H9 (cell line): ENCODE measurements at regions not wholly inside any gene's neighbourhood (a gene's known extent, or its start where the extent isn't known, plus 50 kb on each side); places are given as distances from the start of the nearest gene placed in this dataset.

Source experiments
- DNase-seq: peaks from one replicate; pipeline ENCODE4 v3.0.0-alpha.2; 2017
- H2AFZ ChIP-seq: one replicate; pipeline ENCODE4 v1.6.1; 2013; ENCODE audit warnings: mild to moderate bottlenecking, low read length, control low read depth, moderate library complexity
- H2AK5ac ChIP-seq: 2 replicates; pipeline ENCODE4 v1.6.1; 2013; ENCODE audit warnings: low read length, control low read depth, mixed read lengths; ENCODE audit not compliant: insufficient read length
- H2BK120ac ChIP-seq: one replicate; pipeline ENCODE4 v1.6.1; 2013; ENCODE audit warnings: low read depth, mild to moderate bottlenecking, low read length, control low read depth, inconsistent platforms; ENCODE audit not compliant: poor library complexity, severe bottlenecking
- H2BK12ac ChIP-seq: 2 replicates; pipeline ENCODE4 v1.6.1; 2013; ENCODE audit warnings: low read length, control low read depth, mixed read lengths, low read depth; ENCODE audit not compliant: insufficient read length
- H2BK15ac ChIP-seq: 2 replicates; pipeline ENCODE4 v1.6.1; 2013; ENCODE audit warnings: low read depth, low read length, control low read depth
- H2BK20ac ChIP-seq: one replicate; pipeline ENCODE4 v1.6.1; 2013; ENCODE audit warnings: low read depth, mild to moderate bottlenecking, low read length, control low read depth, inconsistent platforms; ENCODE audit not compliant: poor library complexity, severe bottlenecking
- H2BK5ac ChIP-seq: 2 replicates; pipeline ENCODE4 v1.6.1; 2013; ENCODE audit warnings: low read length, control low read depth, mixed read lengths; ENCODE audit not compliant: insufficient read length
- H3K14ac ChIP-seq: 2 replicates; pipeline ENCODE4 v1.6.1; 2013; ENCODE audit warnings: low read length, control low read depth; ENCODE audit not compliant: insufficient read depth
- H3K18ac ChIP-seq: 2 replicates; pipeline ENCODE4 v1.6.1; 2013; ENCODE audit warnings: low read depth, mild to moderate bottlenecking, mixed read lengths, low read length, control low read depth; ENCODE audit not compliant: insufficient read length
- H3K23ac ChIP-seq: 2 replicates; pipeline ENCODE4 v1.6.1; 2013; ENCODE audit warnings: low read length, control low read depth, mixed read lengths, low read depth; ENCODE audit not compliant: insufficient read length
- H3K23me2 ChIP-seq: 2 replicates; pipeline ENCODE4 v1.6.1; 2013; ENCODE audit warnings: low read depth, mild to moderate bottlenecking, mixed read lengths, low read length, control low read depth; ENCODE audit not compliant: insufficient read length, poor library complexity, severe bottlenecking
- H3K27ac ChIP-seq: 2 replicates; pipeline ENCODE4 v1.5.1; 2013; ENCODE audit warnings: low read length, control low read depth, mixed read lengths, low read depth; ENCODE audit not compliant: insufficient read length
- H3K27me3 ChIP-seq: 2 replicates; pipeline ENCODE4 v1.6.1; 2013; ENCODE audit warnings: low read length, control low read depth, inconsistent platforms; ENCODE audit not compliant: insufficient read depth
- H3K4ac ChIP-seq: 2 replicates; pipeline ENCODE4 v1.6.1; 2013; ENCODE audit warnings: low read depth, mild to moderate bottlenecking, control low read depth, inconsistent platforms, low read length, moderate library complexity
- H3K4me1 ChIP-seq: 2 replicates; pipeline ENCODE4 v1.6.1; 2013; ENCODE audit warnings: low read length, control low read depth, inconsistent platforms; ENCODE audit not compliant: insufficient read depth
- H3K4me2 ChIP-seq: 2 replicates; pipeline ENCODE4 v1.6.1; 2013; ENCODE audit warnings: low read length, control low read depth, mixed read lengths; ENCODE audit not compliant: insufficient read length, insufficient read depth
- H3K56ac ChIP-seq: 2 replicates; pipeline ENCODE4 v1.6.1; 2013; ENCODE audit warnings: low read depth, mild to moderate bottlenecking, mixed read lengths, low read length, control low read depth; ENCODE audit not compliant: insufficient read length
- H3K79me1 ChIP-seq: 2 replicates; pipeline ENCODE4 v1.6.1; 2013; ENCODE audit warnings: low read depth, mild to moderate bottlenecking, moderate library complexity, low read length, control low read depth, inconsistent platforms; ENCODE audit not compliant: insufficient read depth, poor library complexity, severe bottlenecking
- H3K79me2 ChIP-seq: 2 replicates; pipeline ENCODE4 v1.6.1; 2013; ENCODE audit warnings: low read length, control low read depth, inconsistent platforms; ENCODE audit not compliant: insufficient read depth
- H3K9ac ChIP-seq: 2 replicates; pipeline ENCODE4 v1.6.1; 2013; ENCODE audit warnings: low read length, control low read depth, mixed read lengths; ENCODE audit not compliant: insufficient read length; ENCODE audit errors: extremely low read depth
- H3K9me3 ChIP-seq: one replicate; pipeline ENCODE4 v1.6.1; 2013; ENCODE audit warnings: low read depth, low read length, inconsistent platforms; ENCODE audit not compliant: control insufficient read depth
- H3T11ph ChIP-seq: one replicate; pipeline ENCODE4 v1.6.1; 2013; ENCODE audit warnings: mild to moderate bottlenecking, low read length, control low read depth, inconsistent platforms
- H4K20me1 ChIP-seq: one replicate; pipeline ENCODE4 v1.6.1; 2013; ENCODE audit not compliant: control insufficient read depth, insufficient read length, insufficient read depth
- H4K5ac ChIP-seq: 2 replicates; pipeline ENCODE4 v1.6.1; 2013; ENCODE audit warnings: low read depth, mild to moderate bottlenecking, mixed read lengths, low read length, control low read depth; ENCODE audit not compliant: insufficient read length
- H4K8ac ChIP-seq: replicated peaks from 2 replicates; pipeline ENCODE4 v1.6.1; 2013; ENCODE audit warnings: low read length, control low read depth, mixed read lengths, low read depth; ENCODE audit not compliant: insufficient read length
- H4K91ac ChIP-seq: 2 replicates; pipeline ENCODE4 v1.6.1; 2013; ENCODE audit warnings: low read depth, mild to moderate bottlenecking, moderate library complexity, mixed read lengths, low read length, control low read depth; ENCODE audit not compliant: insufficient read length
- H3K27ac Mint-ChIP-seq, 3 experiments: 2 replicates in 2 of 3; 3 replicates in 1 of 3; pipeline ENCODE4 v1.8.0; 2020 to 2021; ENCODE audit warnings: mixed read lengths in 3 of 3, mild to moderate bottlenecking in 1 of 3, moderate library complexity in 1 of 3
- H3K27me3 Mint-ChIP-seq: 2 replicates; pipeline ENCODE4 v1.8.0; 2021; ENCODE audit warnings: low read depth, mild to moderate bottlenecking, moderate library complexity, mixed read lengths
- H3K36me3 Mint-ChIP-seq, 3 experiments: 2 replicates in 2 of 3; 3 replicates in 1 of 3; pipeline ENCODE4 v1.8.0; 2020 to 2021; ENCODE audit warnings: low read depth in 3 of 3, mixed read lengths in 3 of 3; ENCODE audit not compliant: insufficient read depth in 1 of 3
- H3K4me1 Mint-ChIP-seq, 2 experiments: 2 replicates each; pipeline ENCODE4 v1.8.0; 2020; ENCODE audit warnings: mixed read lengths in 2 of 2
- H3K4me3 Mint-ChIP-seq, 2 experiments: 2 replicates in 1 of 2; 3 replicates in 1 of 2; pipeline ENCODE4 v1.8.0; 2020 to 2021; ENCODE audit warnings: mild to moderate bottlenecking in 2 of 2, mixed read lengths in 2 of 2, moderate library complexity in 1 of 2
- H3K9me3 Mint-ChIP-seq, 2 experiments: 2 replicates in 1 of 2; 3 replicates in 1 of 2; pipeline ENCODE4 v1.8.0; 2020; ENCODE audit warnings: mild to moderate bottlenecking in 2 of 2, mixed read lengths in 2 of 2, moderate library complexity in 1 of 2
- WGBS: extraction: QIAGEN DNeasy Blood & Tissue Kit; methylation state at CpG from one replicate; pipeline ENCODE4 v1.1.7; 2013; ENCODE audit warnings: missing lambda C conversion rate, low lambda C conversion rate, mixed read lengths; ENCODE audit not compliant: insufficient read length; ENCODE audit errors: extremely low coverage; 5-methylcytosine and 5-hydroxymethylcytosine counted together
- TF ChIP-seq, protein P1 (sequence below): fragments of 200-600 bp; sonication (generic); conservative IDR thresholded peaks from 3 replicates; pipeline ENCODE4 v1.8.0; 2021; ENCODE audit warnings: antibody characterized with exemption, mild to moderate bottlenecking

- Histone ChIP-seq H3K56ac (no peak overlapping the region), H3K79me2 (no peaks in the 10 kb centered on the region), H3K18ac (no peak overlapping the region), H4K20me1 (peaks cover 3% of the 10 kb centered on the region), H2BK5ac (no peak overlapping the region), H3K27ac (no peak overlapping the region), H2BK15ac (no peak overlapping the region), H3K4ac (no peak overlapping the region), H3K14ac (no peak overlapping the region), H3K9ac (no peak overlapping the region), H2BK20ac (no peak overlapping the region), H3K23ac (no peak overlapping the region), H3K79me1 (no peaks in the 10 kb centered on the region), H4K5ac (no peak overlapping the region), H4K8ac (no peak overlapping the region), H4K91ac (no peak overlapping the region), H3K4me1 (no peaks in the 10 kb centered on the region), H2BK120ac (no peak overlapping the region), H2AFZ (no peak overlapping the region), H3T11ph (no peak overlapping the region), H3K4me2 (no peak overlapping the region), H2BK12ac (no peak overlapping the region), H3K23me2 (no peaks in the 10 kb centered on the region), H2AK5ac (no peak overlapping the region), H3K9me3 (no peaks in the 10 kb centered on the region), H3K27me3 (no peaks in the 10 kb centered on the region)
- peaks cover 6 to 7% of the 10 kb centered on the region in 2 experiments; a peak in 3 of 5 replicates for H3K9me3 Mint-ChIP-seq
- TF ChIP-seq, protein P1, sequence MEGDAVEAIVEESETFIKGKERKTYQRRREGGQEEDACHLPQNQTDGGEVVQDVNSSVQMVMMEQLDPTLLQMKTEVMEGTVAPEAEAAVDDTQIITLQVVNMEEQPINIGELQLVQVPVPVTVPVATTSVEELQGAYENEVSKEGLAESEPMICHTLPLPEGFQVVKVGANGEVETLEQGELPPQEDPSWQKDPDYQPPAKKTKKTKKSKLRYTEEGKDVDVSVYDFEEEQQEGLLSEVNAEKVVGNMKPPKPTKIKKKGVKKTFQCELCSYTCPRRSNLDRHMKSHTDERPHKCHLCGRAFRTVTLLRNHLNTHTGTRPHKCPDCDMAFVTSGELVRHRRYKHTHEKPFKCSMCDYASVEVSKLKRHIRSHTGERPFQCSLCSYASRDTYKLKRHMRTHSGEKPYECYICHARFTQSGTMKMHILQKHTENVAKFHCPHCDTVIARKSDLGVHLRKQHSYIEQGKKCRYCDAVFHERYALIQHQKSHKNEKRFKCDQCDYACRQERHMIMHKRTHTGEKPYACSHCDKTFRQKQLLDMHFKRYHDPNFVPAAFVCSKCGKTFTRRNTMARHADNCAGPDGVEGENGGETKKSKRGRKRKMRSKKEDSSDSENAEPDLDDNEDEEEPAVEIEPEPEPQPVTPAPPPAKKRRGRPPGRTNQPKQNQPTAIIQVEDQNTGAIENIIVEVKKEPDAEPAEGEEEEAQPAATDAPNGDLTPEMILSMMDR, result peak; percentile 56
- peak; percentile 78 for DNase-seq
- no CpG with 5 or more reads among the region's 5 CpGs for WGBS
- peaks cover 13% of the 10 kb centered on the region for H3K27me3 Mint-ChIP-seq
- peaks cover 7 to 10% of the 10 kb centered on the region in 2 experiments for H3K4me1 Mint-ChIP-seq
- no peak overlapping the region for H3K4me3 Mint-ChIP-seq
- H3K27ac Mint-ChIP-seq, result no peak overlapping the region
- no peaks in the 10 kb centered on the region; a peak in 1 of 7 replicates for H3K36me3 Mint-ChIP-seq
Observed at GRCh38 chr17:73697872-73698271, 53.6 kb upstream of the SDK2 start.
